ENCODE measurements at regions not wholly inside any gene's neighbourhood (a gene's known extent, or its start where the extent isn't known, plus 50 kb on each side); places are given as distances from the start of the nearest gene placed in this dataset.

DNA sequence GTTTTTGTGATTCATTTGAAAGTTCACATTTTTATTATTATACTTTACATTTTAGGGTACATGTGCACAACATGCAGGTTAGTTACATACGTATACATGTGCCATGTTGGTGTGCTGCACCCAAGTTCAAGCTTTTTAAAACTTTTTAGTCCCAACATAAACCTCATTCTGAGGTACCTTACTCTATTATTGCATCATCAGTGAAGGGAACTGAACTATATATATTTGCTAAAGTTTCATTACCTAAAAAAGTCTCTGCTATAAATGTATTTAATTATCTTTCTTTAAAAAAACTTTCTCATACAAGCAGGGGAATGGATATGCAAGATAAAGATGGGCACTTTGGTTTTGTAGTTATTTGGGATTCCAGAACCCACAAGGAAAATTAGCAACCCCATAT is 931.4 kb upstream of the ADGRL2 start:
- CTCF ChIA-PET = no interaction called here
- no peaks in the 10 kb centered on the region for H3K36me3 Mint-ChIP-seq (ENCODE audit: low read depth)
- H3K27ac Mint-ChIP-seq = no peak overlapping the region
- no peaks in the 10 kb centered on the region for H3K4me1 Mint-ChIP-seq
- no peaks in the 10 kb centered on the region for H3K27me3 Mint-ChIP-seq
- no peak for DNase-seq
- H3K4me3 Mint-ChIP-seq = no peak overlapping the region
- POLR2A ChIA-PET = no interaction called here
- no peaks in the 10 kb centered on the region for H3K9me3 Mint-ChIP-seq

DNA sequence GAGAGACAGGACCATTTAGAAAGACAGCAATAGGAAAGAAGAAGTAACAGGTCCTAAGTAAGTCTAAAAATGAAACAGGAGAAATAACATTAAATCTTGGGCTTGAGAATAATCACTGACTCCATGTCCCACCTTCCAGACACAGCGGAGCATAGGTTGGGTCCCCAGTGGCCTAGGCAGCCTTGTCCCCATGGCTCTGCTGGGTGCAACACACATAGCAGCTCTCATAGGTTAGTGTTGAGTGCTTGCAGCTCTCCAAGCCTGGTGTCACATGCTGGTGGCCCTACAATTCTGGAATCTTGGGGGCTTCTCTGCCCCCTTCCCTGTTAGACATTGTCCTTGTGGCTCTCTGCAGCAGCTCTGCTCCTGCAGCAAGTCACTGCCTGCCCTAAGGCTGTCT is 952.8 kb upstream of the ADGRL2 start:
- H3K36me3 Mint-ChIP-seq (ENCODE audit: low read depth) = no peaks in the 10 kb centered on the region
- H3K9me3 Mint-ChIP-seq = peaks cover under 1% of the 10 kb centered on the region
- H3K4me3 Mint-ChIP-seq = no peak overlapping the region
- no peak for DNase-seq
- no peaks in the 10 kb centered on the region for H3K27me3 Mint-ChIP-seq
- ChIA-PET CTCF (no interaction called here), POLR2A (no interaction called here)
- no peak overlapping the region for H3K27ac Mint-ChIP-seq
- H3K4me1 Mint-ChIP-seq = no peaks in the 10 kb centered on the region

DNA sequence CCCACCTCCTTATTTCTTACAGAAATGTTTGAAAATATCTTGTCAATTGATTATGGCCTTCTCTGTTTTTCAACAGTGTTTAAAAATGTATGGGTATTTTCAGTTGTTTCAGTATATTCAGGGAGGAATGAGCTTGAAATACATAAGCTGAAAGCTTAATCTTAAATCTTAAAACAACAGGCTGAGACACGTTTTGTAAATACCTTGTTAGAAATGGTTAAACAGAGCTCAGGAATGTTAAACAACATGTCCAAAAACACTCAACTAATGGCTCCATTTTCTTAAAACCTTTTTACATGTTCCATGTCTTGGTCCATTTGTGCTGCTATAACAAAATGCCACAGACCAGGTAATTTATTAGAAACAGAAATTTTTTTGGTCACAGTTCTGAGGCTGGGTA is 953.8 kb upstream of the ADGRL2 start:
- POLR2A ChIA-PET = no interaction called here
- Mint-ChIP-seq H3K4me1 (no peaks in the 10 kb centered on the region), H3K36me3 (ENCODE audit: low read depth) (no peaks in the 10 kb centered on the region)

DNA sequence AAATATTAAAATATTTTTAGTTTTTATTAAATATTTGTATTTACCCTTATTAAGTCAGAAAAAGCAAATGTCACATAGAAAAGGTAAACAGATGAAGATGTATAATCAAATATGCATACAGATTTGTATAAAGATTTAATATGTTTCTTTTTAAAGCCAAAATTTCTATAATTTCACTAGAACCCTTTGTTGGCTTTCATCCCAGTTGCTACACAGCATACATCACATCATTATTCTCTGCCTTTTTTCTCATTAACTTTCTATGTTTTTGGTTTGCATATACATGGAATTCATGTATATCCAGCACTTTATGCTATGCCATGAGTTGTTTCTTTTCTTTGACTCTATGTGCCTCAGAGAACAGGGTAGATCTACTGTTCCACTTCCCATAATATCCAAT is 957.9 kb upstream of the ADGRL2 start:
- Mint-ChIP-seq H3K4me3 (no peak overlapping the region), H3K36me3 (ENCODE audit: low read depth) (no peaks in the 10 kb centered on the region), H3K27ac (no peak overlapping the region), H3K9me3 (peaks cover 9% of the 10 kb centered on the region), H3K27me3 (no peaks in the 10 kb centered on the region), H3K4me1 (no peaks in the 10 kb centered on the region)
- POLR2A ChIA-PET = no interaction called here
- DNase-seq = no peak
- CTCF ChIA-PET = no interaction called here

More for the DNA sequence above, 953.8 kb upstream of the ADGRL2 start:
- Mint-ChIP-seq H3K4me3 (no peak overlapping the region), H3K9me3 (no peaks in the 10 kb centered on the region), H3K27me3 (no peaks in the 10 kb centered on the region), H3K27ac (no peak overlapping the region)
- CTCF ChIA-PET = no interaction called here
- DNase-seq = no peak

DNA sequence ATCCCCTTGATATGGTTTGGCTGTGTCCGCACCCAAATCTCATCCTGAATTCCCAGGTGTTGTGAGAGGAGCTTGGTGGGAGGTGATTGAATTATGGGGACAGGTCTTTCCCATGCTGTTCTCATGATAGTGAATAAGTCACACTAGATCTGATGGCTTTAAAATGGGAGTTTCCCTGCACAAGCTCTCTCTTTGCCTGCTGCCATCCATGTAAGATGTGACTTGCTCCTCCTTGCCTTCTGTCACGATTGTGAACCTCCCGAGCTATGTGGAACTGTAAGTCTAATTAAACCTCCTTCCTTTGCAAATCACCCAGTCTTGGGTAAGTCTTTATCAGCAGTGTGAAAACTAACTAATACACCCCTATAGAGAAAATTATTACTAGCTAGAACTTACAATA is 959.5 kb upstream of the ADGRL2 start:
- H3K4me1 Mint-ChIP-seq = no peaks in the 10 kb centered on the region

DNA sequence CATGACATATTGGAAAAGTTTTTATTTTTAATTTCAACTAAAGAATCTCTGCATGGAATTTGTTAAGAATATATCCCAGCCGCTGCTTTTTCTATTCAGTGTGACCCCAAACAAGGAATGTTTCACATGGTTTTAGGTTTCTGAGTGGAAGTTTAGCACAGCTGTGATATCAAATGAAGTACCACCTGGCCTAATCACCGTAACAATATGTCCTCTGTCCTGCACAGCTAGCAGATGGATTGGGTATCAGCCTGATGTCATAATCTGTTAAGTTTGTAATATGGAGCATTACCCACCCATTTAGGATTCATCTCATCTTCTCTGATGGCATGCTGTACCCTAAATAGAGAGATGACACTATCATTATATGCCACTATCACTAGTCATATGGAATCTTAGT is 963.7 kb upstream of the ADGRL2 start:
- Mint-ChIP-seq H3K27me3 (no peaks in the 10 kb centered on the region), H3K4me1 (no peaks in the 10 kb centered on the region), H3K27ac (no peak overlapping the region), H3K36me3 (ENCODE audit: low read depth) (no peaks in the 10 kb centered on the region), H3K9me3 (peaks cover 9% of the 10 kb centered on the region), H3K4me3 (no peak overlapping the region)
- DNase-seq = no peak
- POLR2A ChIA-PET = no interaction called here
- CTCF ChIA-PET = no interaction called here

More for the DNA sequence above, 959.5 kb upstream of the ADGRL2 start:
- Mint-ChIP-seq H3K27ac (no peak overlapping the region), H3K27me3 (no peaks in the 10 kb centered on the region), H3K9me3 (peaks cover 9% of the 10 kb centered on the region), H3K4me3 (no peak overlapping the region), H3K36me3 (ENCODE audit: low read depth) (no peaks in the 10 kb centered on the region)
- CTCF ChIA-PET = no interaction called here
- POLR2A ChIA-PET = no interaction called here
- no peak for DNase-seq

DNA sequence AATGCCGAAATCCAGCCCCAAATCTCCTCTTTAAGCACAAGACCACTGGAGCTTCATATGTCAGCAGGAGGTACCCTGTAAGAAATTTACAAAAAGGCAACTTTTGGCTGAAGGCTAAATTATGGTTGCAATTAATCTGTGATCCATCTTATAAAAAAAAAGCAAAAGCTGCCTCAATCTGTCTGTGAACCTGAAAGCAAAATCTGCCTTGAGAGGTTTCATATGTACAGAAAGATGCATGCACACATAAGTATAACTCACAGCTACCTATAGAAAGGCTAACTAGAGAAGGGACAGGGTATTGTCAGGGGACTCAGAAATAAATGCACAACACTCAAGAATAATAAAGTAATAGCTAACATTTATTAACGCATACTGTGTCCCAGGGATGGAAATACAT is 964.2 kb upstream of the ADGRL2 start:
- ChIA-PET POLR2A (no interaction called here), CTCF (no interaction called here)
- H3K4me1 Mint-ChIP-seq = no peaks in the 10 kb centered on the region
- no peaks in the 10 kb centered on the region for H3K27me3 Mint-ChIP-seq
- no peak overlapping the region for H3K4me3 Mint-ChIP-seq
- no peaks in the 10 kb centered on the region for H3K36me3 Mint-ChIP-seq (ENCODE audit: low read depth)
- no peak overlapping the region for H3K27ac Mint-ChIP-seq
- peaks cover 7% of the 10 kb centered on the region for H3K9me3 Mint-ChIP-seq
- DNase-seq = no peak

DNA sequence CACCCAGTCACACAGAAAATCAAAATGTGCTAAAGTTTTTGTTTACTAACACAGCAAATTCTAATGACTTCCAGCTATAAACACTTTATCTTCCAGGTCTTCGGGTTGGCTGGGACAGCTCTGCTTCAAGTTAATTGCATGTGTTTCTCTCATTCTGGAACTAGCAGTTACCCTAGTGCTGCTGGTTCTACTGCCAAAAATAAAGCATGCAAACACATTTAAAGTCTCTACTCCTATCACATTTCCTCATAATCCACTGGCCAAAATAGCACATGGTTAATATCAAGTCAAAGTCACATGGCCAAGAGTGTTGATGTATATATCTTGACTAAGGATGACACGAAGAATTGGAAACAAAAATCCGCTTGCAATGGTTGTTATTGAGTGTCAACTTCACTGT is 973.1 kb upstream of the ADGRL2 start:
- H3K9me3 Mint-ChIP-seq = peaks cover 5% of the 10 kb centered on the region
- H3K27ac Mint-ChIP-seq = no peak overlapping the region
- no peaks in the 10 kb centered on the region for H3K4me1 Mint-ChIP-seq
- no peak overlapping the region for H3K4me3 Mint-ChIP-seq
- ChIA-PET POLR2A (no interaction called here), CTCF (no interaction called here)
- no peak for DNase-seq
- H3K36me3 Mint-ChIP-seq (ENCODE audit: low read depth) = no peaks in the 10 kb centered on the region
- H3K27me3 Mint-ChIP-seq = no peaks in the 10 kb centered on the region

DNA sequence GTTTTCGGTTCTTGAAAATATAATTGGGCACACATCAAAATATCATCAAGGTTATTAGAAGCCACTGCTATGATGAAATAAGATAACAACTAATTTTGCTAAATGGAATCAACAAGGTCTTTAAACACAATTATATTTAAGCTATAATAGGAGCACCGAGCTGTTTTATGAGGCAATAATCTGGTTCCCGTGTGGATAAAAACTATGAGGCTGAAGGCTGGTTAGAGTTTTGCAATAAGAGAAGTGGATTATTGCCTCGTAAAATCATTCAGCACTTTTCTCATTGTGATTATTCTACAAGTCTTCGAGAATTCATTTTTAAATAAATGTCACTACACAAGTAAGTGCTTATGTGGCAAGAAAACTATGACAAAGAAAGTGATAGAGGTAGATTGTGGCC is 975.7 kb upstream of the ADGRL2 start:
- no peak for DNase-seq
- peaks cover 2% of the 10 kb centered on the region for H3K9me3 Mint-ChIP-seq
- ChIA-PET CTCF (no interaction called here), POLR2A (no interaction called here)
- no peak overlapping the region for H3K27ac Mint-ChIP-seq
- H3K36me3 Mint-ChIP-seq (ENCODE audit: low read depth) = no peaks in the 10 kb centered on the region
- H3K4me3 Mint-ChIP-seq = no peak overlapping the region
- no peaks in the 10 kb centered on the region for H3K27me3 Mint-ChIP-seq
- no peaks in the 10 kb centered on the region for H3K4me1 Mint-ChIP-seq

DNA sequence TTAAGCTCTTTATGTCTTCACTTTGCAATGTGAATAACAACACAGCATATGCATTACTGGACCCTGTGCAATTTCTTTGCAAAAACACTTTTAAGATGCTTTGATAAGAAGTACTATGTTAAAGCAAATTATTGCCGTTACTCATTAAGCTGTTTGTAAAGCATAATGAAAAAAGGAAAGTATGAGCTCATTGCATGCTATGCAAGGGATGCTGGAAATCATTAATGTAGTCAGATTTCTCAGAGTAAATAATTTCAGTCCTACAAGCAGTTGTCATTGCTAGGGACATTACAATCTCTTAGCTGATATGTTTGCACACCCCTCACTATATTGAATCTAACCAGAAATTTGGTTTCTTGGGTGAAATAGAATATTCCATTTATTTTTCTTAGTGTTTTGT is 982.5 kb upstream of the ADGRL2 start:
- peaks cover 9% of the 10 kb centered on the region for H3K9me3 Mint-ChIP-seq
- no peak overlapping the region for H3K4me3 Mint-ChIP-seq
- no peaks in the 10 kb centered on the region for H3K27me3 Mint-ChIP-seq
- ChIA-PET CTCF (no interaction called here), POLR2A (no interaction called here)
- no peak for DNase-seq
- no peaks in the 10 kb centered on the region for H3K4me1 Mint-ChIP-seq
- no peak overlapping the region for H3K27ac Mint-ChIP-seq
- no peaks in the 10 kb centered on the region for H3K36me3 Mint-ChIP-seq (ENCODE audit: low read depth)

DNA sequence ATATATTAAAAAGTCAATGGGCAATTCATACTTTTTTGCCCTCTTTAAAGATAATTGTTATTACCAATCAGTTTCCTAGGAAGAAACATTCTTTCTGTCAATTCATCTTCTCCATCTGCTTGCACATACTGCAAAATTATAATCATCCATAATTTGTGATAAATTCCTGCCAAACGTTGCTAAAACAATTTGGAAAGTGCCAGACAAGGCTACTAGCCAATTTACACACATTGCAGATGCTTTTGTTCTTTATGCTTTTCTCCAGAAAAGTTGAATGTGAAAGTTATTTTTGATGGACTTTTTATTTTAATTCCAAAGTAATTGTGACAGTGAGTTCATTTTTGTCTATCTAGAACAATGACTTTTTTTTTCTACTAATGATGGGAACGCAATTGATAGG is 992.8 kb upstream of the ADGRL2 start:
- no peaks in the 10 kb centered on the region for H3K4me1 Mint-ChIP-seq

DNA sequence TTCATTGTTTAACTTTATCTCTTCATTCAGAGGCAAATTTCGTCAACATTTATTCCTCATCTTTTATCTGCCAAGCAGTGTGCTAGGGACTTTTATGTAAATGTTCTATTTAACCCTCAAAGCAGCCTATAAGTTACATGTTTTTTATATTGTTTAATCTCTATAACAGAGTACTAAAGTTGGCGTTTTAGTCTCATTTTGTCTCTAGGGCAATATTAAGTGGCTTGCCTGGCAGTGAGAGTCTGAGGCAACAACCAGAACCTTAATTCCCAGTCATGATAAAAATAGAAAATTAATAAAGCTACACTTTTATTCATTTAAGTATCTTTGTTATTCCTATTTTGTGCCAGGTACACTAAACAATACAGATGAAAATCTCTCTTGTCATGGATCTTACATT is 994.3 kb upstream of the ADGRL2 start:
- no peak for DNase-seq
- no peaks in the 10 kb centered on the region for H3K36me3 Mint-ChIP-seq (ENCODE audit: low read depth)
- no peaks in the 10 kb centered on the region for H3K4me1 Mint-ChIP-seq
- H3K27me3 Mint-ChIP-seq = no peaks in the 10 kb centered on the region
- POLR2A ChIA-PET = no interaction called here
- no peak overlapping the region for H3K4me3 Mint-ChIP-seq
- CTCF ChIA-PET = no interaction called here
- H3K9me3 Mint-ChIP-seq = peaks cover 4% of the 10 kb centered on the region
- H3K27ac Mint-ChIP-seq = no peak overlapping the region

More for the DNA sequence above, 992.8 kb upstream of the ADGRL2 start:
- no peak overlapping the region for H3K4me3 Mint-ChIP-seq
- H3K27ac Mint-ChIP-seq = no peak overlapping the region
- ChIA-PET CTCF (no interaction called here), POLR2A (no interaction called here)
- H3K9me3 Mint-ChIP-seq = peaks cover 4% of the 10 kb centered on the region
- no peaks in the 10 kb centered on the region for H3K27me3 Mint-ChIP-seq
- DNase-seq = no peak
- H3K36me3 Mint-ChIP-seq (ENCODE audit: low read depth) = no peaks in the 10 kb centered on the region

DNA sequence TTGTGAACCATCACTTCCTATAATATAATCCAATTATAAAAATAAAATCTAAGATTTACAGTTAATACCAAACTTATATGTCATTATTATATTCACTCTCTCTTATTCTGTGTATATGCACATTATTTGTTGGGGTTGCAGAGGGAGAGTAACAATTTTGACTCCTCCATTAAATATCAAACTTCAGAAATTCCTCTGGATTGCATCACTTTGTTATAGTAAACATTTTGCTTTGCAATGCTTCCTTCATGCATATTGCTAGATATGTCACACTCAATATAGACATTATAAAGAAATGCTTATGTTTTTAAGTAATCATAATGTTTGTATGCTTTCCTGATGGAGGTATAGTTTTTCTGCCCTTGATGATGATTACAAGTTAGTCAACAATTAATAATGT is 999.0 kb upstream of the ADGRL2 start:
- CTCF ChIA-PET = no interaction called here
- Mint-ChIP-seq H3K9me3 (peaks cover 6% of the 10 kb centered on the region), H3K4me3 (no peak overlapping the region), H3K4me1 (no peaks in the 10 kb centered on the region), H3K27ac (no peak overlapping the region), H3K36me3 (ENCODE audit: low read depth) (no peaks in the 10 kb centered on the region), H3K27me3 (no peaks in the 10 kb centered on the region)
- POLR2A ChIA-PET = no interaction called here
- DNase-seq = no peak

DNA sequence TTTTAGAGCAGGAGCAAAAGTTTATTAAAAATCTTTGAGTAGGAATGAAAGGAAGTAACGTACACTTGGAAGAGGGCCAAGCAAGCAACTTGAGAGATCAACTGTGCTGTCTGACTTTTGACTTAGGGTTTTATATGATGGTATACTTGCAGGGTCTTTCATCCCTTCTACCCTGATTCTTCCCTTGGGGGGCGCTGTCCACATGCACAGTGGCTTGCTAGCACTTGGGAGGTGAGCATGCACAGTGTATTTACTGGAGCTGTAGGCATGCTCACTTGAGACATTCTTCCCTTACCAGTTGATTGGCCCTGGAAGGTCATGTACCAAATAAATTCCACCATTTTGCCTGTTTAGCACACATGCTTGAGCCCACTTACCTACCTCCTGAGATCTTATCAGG is 1001.3 kb upstream of the ADGRL2 start:
- H3K27ac Mint-ChIP-seq = no peak overlapping the region
- no peak overlapping the region for H3K4me3 Mint-ChIP-seq
- H3K4me1 Mint-ChIP-seq = no peaks in the 10 kb centered on the region
- POLR2A ChIA-PET = no interaction called here
- CTCF ChIA-PET = no interaction called here
- H3K36me3 Mint-ChIP-seq (ENCODE audit: low read depth) = no peaks in the 10 kb centered on the region
- peaks cover 2% of the 10 kb centered on the region for H3K9me3 Mint-ChIP-seq
- DNase-seq = no peak
- H3K27me3 Mint-ChIP-seq = no peaks in the 10 kb centered on the region

DNA sequence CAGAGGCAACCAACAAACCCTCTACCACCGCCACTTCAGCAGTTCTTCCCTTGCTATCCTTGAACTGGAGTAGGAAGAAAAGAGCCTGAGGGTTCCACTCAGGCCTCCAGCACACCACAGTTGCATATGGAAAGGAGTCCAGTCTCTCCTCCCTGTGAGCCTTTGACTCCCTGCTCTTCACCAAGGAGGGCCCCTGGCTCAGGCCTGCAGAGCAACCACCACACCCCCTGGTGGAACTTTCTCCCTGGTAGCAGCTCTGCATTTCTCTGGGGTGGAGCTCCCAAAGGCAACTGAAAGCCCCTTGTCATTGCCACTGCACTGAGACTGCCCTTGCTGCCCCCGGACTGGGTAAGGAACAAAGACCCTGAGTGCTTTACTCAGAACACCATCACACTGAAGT is 1021.5 kb upstream of the ADGRL2 start:
- ChIA-PET POLR2A (no interaction called here), CTCF (no interaction called here)
- no peaks in the 10 kb centered on the region for H3K4me1 Mint-ChIP-seq
- no peaks in the 10 kb centered on the region for H3K27me3 Mint-ChIP-seq
- H3K27ac Mint-ChIP-seq = no peak overlapping the region
- no peak overlapping the region for H3K4me3 Mint-ChIP-seq
- H3K9me3 Mint-ChIP-seq = peaks cover 7% of the 10 kb centered on the region
- no peak for DNase-seq
- H3K36me3 Mint-ChIP-seq (ENCODE audit: low read depth) = no peaks in the 10 kb centered on the region
